ENCODE measurements at regions not wholly inside any gene's neighbourhood (a gene's known extent, or its start where the extent isn't known, plus 50 kb on each side); places are given as distances from the start of the nearest gene placed in this dataset.
"Not testable (repeated sequence)": the region's sequence is repeated elsewhere in the genome, so short reads cannot be mapped to it uniquely, and the experiment has no call there.

- no peak overlapping the region for H3K4me3 Mint-ChIP-seq
- peaks cover 0 to 9% (median 3%) of the 10 kb centered on the region in 3 donors for H3K27me3 Mint-ChIP-seq (ENCODE audit: low read depth in 3 of 3)
- H3K27ac Mint-ChIP-seq, result no peak overlapping the region
- DNase-seq, result no peak
- no peaks in the 10 kb centered on the region for H3K4me1 Mint-ChIP-seq
- peaks cover 9 to 13% (median 10%) of the 10 kb centered on the region in 3 donors for H3K36me3 Mint-ChIP-seq
- peaks cover 9 to 21% (median 18%) of the 10 kb centered on the region in 6 donors for H3K9me3 Mint-ChIP-seq
Observed at GRCh38 chr13:111577208-111577828, 256.9 kb downstream of the TEX29 start.

- Mint-ChIP-seq H3K27ac (no peak overlapping the region), H3K4me1 (no peaks in the 10 kb centered on the region), H3K9me3 (peaks cover 9 to 21% (median 18%) of the 10 kb centered on the region in 6 donors), H3K27me3 (ENCODE audit: low read depth in 3 of 3) (peaks cover under 1 to 4% (median 3%) of the 10 kb centered on the region in 3 donors), H3K36me3 (peaks cover 9 to 13% (median 10%) of the 10 kb centered on the region in 3 donors), H3K4me3 (no peak overlapping the region)
- no peak for DNase-seq
Observed at GRCh38 chr13:111577956-111578605, 257.6 kb downstream of the TEX29 start.

- Mint-ChIP-seq H3K4me3 (no peak overlapping the region), H3K4me1 (no peaks in the 10 kb centered on the region), H3K27me3 (ENCODE audit: low read depth in 3 of 3) (peaks cover 3 to 5% (median 5%) of the 10 kb centered on the region in 3 donors), H3K9me3 (peaks cover 0 to 3% (median 0%) of the 10 kb centered on the region in 6 donors), H3K27ac (no peak overlapping the region), H3K36me3 (no peaks in the 10 kb centered on the region)
- no peak for DNase-seq
Observed at GRCh38 chr13:111584101-111584672, 263.7 kb downstream of the TEX29 start.

GRCh38 chr13:111584870-111585269 lies 264.4 kb downstream of the TEX29 start:
- Mint-ChIP-seq H3K9me3 (peaks cover 0 to 3% (median 0%) of the 10 kb centered on the region in 6 donors), H3K27me3 (ENCODE audit: low read depth in 3 of 3) (peaks cover 3 to 5% (median 5%) of the 10 kb centered on the region in 3 donors), H3K36me3 (no peaks in the 10 kb centered on the region), H3K4me1 (no peaks in the 10 kb centered on the region), H3K27ac (no peak overlapping the region), H3K4me3 (no peak overlapping the region)
- DNase-seq, result no peak

GRCh38 chr13:111586291-111586690 lies 265.8 kb downstream of the TEX29 start:
- Mint-ChIP-seq H3K4me3 (no peak overlapping the region), H3K9me3 (peaks cover 0 to 3% (median under 1%) of the 10 kb centered on the region in 6 donors), H3K4me1 (no peaks in the 10 kb centered on the region), H3K27ac (peak overlapping the region in 1 of 6 donors; percentile 27), H3K27me3 (ENCODE audit: low read depth in 3 of 3) (peaks cover 3 to 7% (median 5%) of the 10 kb centered on the region in 3 donors), H3K36me3 (no peaks in the 10 kb centered on the region)
- no peak for DNase-seq

- peaks cover 0 to 2% (median 0%) of the 10 kb centered on the region in 6 donors for H3K9me3 Mint-ChIP-seq
- DNase-seq, result no peak
- no peaks in the 10 kb centered on the region for H3K4me1 Mint-ChIP-seq
- no peak overlapping the region for H3K27ac Mint-ChIP-seq
- H3K27me3 Mint-ChIP-seq (ENCODE audit: low read depth in 3 of 3), result peaks cover 3 to 7% (median 5%) of the 10 kb centered on the region in 3 donors
- no peaks in the 10 kb centered on the region for H3K36me3 Mint-ChIP-seq
- H3K4me3 Mint-ChIP-seq, result no peak overlapping the region
Observed at GRCh38 chr13:111587249-111587648, 266.8 kb downstream of the TEX29 start.

GRCh38 chr13:111589321-111589720 lies 268.9 kb downstream of the TEX29 start:
- H3K4me1 Mint-ChIP-seq, result no peaks in the 10 kb centered on the region
- H3K27me3 Mint-ChIP-seq (ENCODE audit: low read depth in 3 of 3), result peaks cover 3 to 5% (median 4%) of the 10 kb centered on the region in 3 donors
- peaks cover 0 to 2% (median 0%) of the 10 kb centered on the region in 6 donors for H3K9me3 Mint-ChIP-seq
- H3K27ac Mint-ChIP-seq, result no peak overlapping the region
- no peak overlapping the region for H3K4me3 Mint-ChIP-seq
- no peaks in the 10 kb centered on the region for H3K36me3 Mint-ChIP-seq
- no peak for DNase-seq

GRCh38 chr13:111589992-111590391 lies 269.6 kb downstream of the TEX29 start:
- H3K27ac Mint-ChIP-seq, result no peak overlapping the region

GRCh38 chr13:111590796-111591195 lies 270.4 kb downstream of the TEX29 start:
- Mint-ChIP-seq H3K27me3 (ENCODE audit: low read depth in 3 of 3) (peaks cover 0 to 7% (median 4%) of the 10 kb centered on the region in 3 donors), H3K4me3 (no peak overlapping the region), H3K36me3 (no peaks in the 10 kb centered on the region), H3K9me3 (peaks cover 0 to 2% (median 0%) of the 10 kb centered on the region in 6 donors), H3K4me1 (no peaks in the 10 kb centered on the region), H3K27ac (no peak overlapping the region)
- DNase-seq, result no peak

More at GRCh38 chr13:111589992-111590391, 269.6 kb downstream of the TEX29 start:
- DNase-seq, result no peak
- H3K9me3 Mint-ChIP-seq, result peaks cover 0 to 2% (median 0%) of the 10 kb centered on the region in 6 donors
- H3K4me1 Mint-ChIP-seq, result no peaks in the 10 kb centered on the region
- H3K4me3 Mint-ChIP-seq, result no peak overlapping the region
- peaks cover under 1 to 7% (median 4%) of the 10 kb centered on the region in 3 donors for H3K27me3 Mint-ChIP-seq (ENCODE audit: low read depth in 3 of 3)
- H3K36me3 Mint-ChIP-seq, result no peaks in the 10 kb centered on the region

- DNase-seq; H3K4me1 Mint-ChIP-seq; H3K4me3 Mint-ChIP-seq; H3K36me3 Mint-ChIP-seq; H3K27me3 Mint-ChIP-seq (ENCODE audit: low read depth in 3 of 3); H3K9me3 Mint-ChIP-seq; H3K27ac Mint-ChIP-seq: not testable (repeated sequence)
Observed at GRCh38 chr13:111593490-111593889, 273.0 kb downstream of the TEX29 start.

GRCh38 chr13:111594606-111595005 lies 274.2 kb downstream of the TEX29 start:
- H3K27me3 Mint-ChIP-seq (ENCODE audit: low read depth in 3 of 3), result peaks cover 3 to 4% (median 4%) of the 10 kb centered on the region in 3 donors
- no peaks in the 10 kb centered on the region for H3K4me1 Mint-ChIP-seq
- peaks cover 0 to 2% (median 0%) of the 10 kb centered on the region in 6 donors for H3K9me3 Mint-ChIP-seq
- DNase-seq, result no peak
- no peaks in the 10 kb centered on the region for H3K36me3 Mint-ChIP-seq
- H3K27ac Mint-ChIP-seq, result no peak overlapping the region
- H3K4me3 Mint-ChIP-seq, result no peak overlapping the region

GRCh38 chr13:111595276-111595675 lies 274.8 kb downstream of the TEX29 start:
- no peak for DNase-seq
- peaks cover 0 to 2% (median 0%) of the 10 kb centered on the region in 6 donors for H3K9me3 Mint-ChIP-seq
- H3K4me3 Mint-ChIP-seq, result no peak overlapping the region
- no peaks in the 10 kb centered on the region for H3K36me3 Mint-ChIP-seq
- peaks cover 3 to 4% (median 4%) of the 10 kb centered on the region in 3 donors for H3K27me3 Mint-ChIP-seq (ENCODE audit: low read depth in 3 of 3)
- no peaks in the 10 kb centered on the region for H3K4me1 Mint-ChIP-seq
- H3K27ac Mint-ChIP-seq, result peak overlapping the region in 1 of 6 donors; percentile 26

GRCh38 chr13:111595791-111596190 lies 275.3 kb downstream of the TEX29 start:
- peaks cover 3 to 4% (median 4%) of the 10 kb centered on the region in 3 donors for H3K27me3 Mint-ChIP-seq (ENCODE audit: low read depth in 3 of 3)
- no peak overlapping the region for H3K27ac Mint-ChIP-seq
- H3K9me3 Mint-ChIP-seq, result peaks cover 0 to 2% (median 0%) of the 10 kb centered on the region in 6 donors
- no peak overlapping the region for H3K4me3 Mint-ChIP-seq
- H3K4me1 Mint-ChIP-seq, result no peaks in the 10 kb centered on the region
- no peaks in the 10 kb centered on the region for H3K36me3 Mint-ChIP-seq
- DNase-seq, result no peak

- Mint-ChIP-seq H3K36me3 (no peaks in the 10 kb centered on the region), H3K4me3 (no peak overlapping the region), H3K27ac (no peak overlapping the region), H3K27me3 (ENCODE audit: low read depth in 3 of 3) (peaks cover 2 to 4% (median 2%) of the 10 kb centered on the region in 3 donors), H3K4me1 (no peaks in the 10 kb centered on the region), H3K9me3 (no peaks in the 10 kb centered on the region)
- no peak for DNase-seq
Observed at GRCh38 chr13:111597191-111597611, 276.8 kb downstream of the TEX29 start.

Measured in immature natural killer cell (primary cell).